Osteocyte (in vitro differentiated cells): ENCODE measurements at regions not wholly inside any gene's neighbourhood (a gene's known extent, or its start where the extent isn't known, plus 50 kb on each side); places are given as distances from the start of the nearest gene placed in this dataset.

Experiments
- DNase-seq: peaks from one replicate; pipeline ENCODE4 v3.0.0; 2021; ENCODE audit warnings: mixed read lengths; ENCODE audit not compliant: unreplicated experiment; ENCODE audit errors: extremely low spot score
- H3K27ac Mint-ChIP-seq: one replicate; pipeline ENCODE4 v1.8.0; 2021; ENCODE audit warnings: mild to moderate bottlenecking, mixed read lengths; ENCODE audit not compliant: unreplicated experiment
- H3K27me3 Mint-ChIP-seq: one replicate; pipeline ENCODE4 v1.8.0; 2021; ENCODE audit warnings: mixed read lengths; ENCODE audit not compliant: unreplicated experiment
- H3K36me3 Mint-ChIP-seq: one replicate; pipeline ENCODE4 v1.8.0; 2021; ENCODE audit warnings: mixed read lengths; ENCODE audit not compliant: unreplicated experiment
- H3K4me1 Mint-ChIP-seq: one replicate; pipeline ENCODE4 v1.8.0; 2021; ENCODE audit warnings: mixed read lengths; ENCODE audit not compliant: unreplicated experiment
- H3K4me3 Mint-ChIP-seq: one replicate; pipeline ENCODE4 v1.8.0; 2021; ENCODE audit warnings: mild to moderate bottlenecking, moderate library complexity, mixed read lengths; ENCODE audit not compliant: unreplicated experiment
- H3K9me3 Mint-ChIP-seq: one replicate; pipeline ENCODE4 v1.8.0; 2021; ENCODE audit warnings: mixed read lengths; ENCODE audit not compliant: unreplicated experiment
- TF ChIP-seq, protein P1 (sequence below): fragments of 200-600 bp; sonication (generic); IDR thresholded peaks from 2 replicates; pipeline ENCODE4 v1.5.0; 2021; ENCODE audit warnings: antibody characterized with exemption, mild to moderate bottlenecking, moderate library complexity

- H3K4me1 Mint-ChIP-seq: no peaks in the 10 kb centered on the region
- TF ChIP-seq, protein P1, sequence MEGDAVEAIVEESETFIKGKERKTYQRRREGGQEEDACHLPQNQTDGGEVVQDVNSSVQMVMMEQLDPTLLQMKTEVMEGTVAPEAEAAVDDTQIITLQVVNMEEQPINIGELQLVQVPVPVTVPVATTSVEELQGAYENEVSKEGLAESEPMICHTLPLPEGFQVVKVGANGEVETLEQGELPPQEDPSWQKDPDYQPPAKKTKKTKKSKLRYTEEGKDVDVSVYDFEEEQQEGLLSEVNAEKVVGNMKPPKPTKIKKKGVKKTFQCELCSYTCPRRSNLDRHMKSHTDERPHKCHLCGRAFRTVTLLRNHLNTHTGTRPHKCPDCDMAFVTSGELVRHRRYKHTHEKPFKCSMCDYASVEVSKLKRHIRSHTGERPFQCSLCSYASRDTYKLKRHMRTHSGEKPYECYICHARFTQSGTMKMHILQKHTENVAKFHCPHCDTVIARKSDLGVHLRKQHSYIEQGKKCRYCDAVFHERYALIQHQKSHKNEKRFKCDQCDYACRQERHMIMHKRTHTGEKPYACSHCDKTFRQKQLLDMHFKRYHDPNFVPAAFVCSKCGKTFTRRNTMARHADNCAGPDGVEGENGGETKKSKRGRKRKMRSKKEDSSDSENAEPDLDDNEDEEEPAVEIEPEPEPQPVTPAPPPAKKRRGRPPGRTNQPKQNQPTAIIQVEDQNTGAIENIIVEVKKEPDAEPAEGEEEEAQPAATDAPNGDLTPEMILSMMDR: no peak
- no peak for DNase-seq
- H3K27ac Mint-ChIP-seq: no peak overlapping the region
- no peaks in the 10 kb centered on the region for H3K9me3 Mint-ChIP-seq
- no peaks in the 10 kb centered on the region for H3K27me3 Mint-ChIP-seq
- no peak overlapping the region for H3K4me3 Mint-ChIP-seq
- H3K36me3 Mint-ChIP-seq: no peaks in the 10 kb centered on the region
Measured at GRCh38 chr4:36767596-36767995, 476.9 kb upstream of the NWD2 start.

GRCh38 chr4:36771411-36772153 is 473.0 kb upstream of the NWD2 start:
- H3K27me3 Mint-ChIP-seq: no peaks in the 10 kb centered on the region
- no peaks in the 10 kb centered on the region for H3K9me3 Mint-ChIP-seq
- H3K27ac Mint-ChIP-seq: no peak overlapping the region
- no peaks in the 10 kb centered on the region for H3K4me1 Mint-ChIP-seq
- no peak for DNase-seq
- no peaks in the 10 kb centered on the region for H3K36me3 Mint-ChIP-seq
- no peak overlapping the region for H3K4me3 Mint-ChIP-seq
- TF ChIP-seq, protein P1: no peak

- TF ChIP-seq, protein P1: no peak
- no peak for DNase-seq
- Mint-ChIP-seq H3K4me1 (no peaks in the 10 kb centered on the region), H3K9me3 (no peaks in the 10 kb centered on the region), H3K27me3 (no peaks in the 10 kb centered on the region), H3K4me3 (no peak overlapping the region), H3K27ac (no peak overlapping the region), H3K36me3 (no peaks in the 10 kb centered on the region)
Measured at GRCh38 chr4:36772154-36772516, 472.4 kb upstream of the NWD2 start.

DNA sequence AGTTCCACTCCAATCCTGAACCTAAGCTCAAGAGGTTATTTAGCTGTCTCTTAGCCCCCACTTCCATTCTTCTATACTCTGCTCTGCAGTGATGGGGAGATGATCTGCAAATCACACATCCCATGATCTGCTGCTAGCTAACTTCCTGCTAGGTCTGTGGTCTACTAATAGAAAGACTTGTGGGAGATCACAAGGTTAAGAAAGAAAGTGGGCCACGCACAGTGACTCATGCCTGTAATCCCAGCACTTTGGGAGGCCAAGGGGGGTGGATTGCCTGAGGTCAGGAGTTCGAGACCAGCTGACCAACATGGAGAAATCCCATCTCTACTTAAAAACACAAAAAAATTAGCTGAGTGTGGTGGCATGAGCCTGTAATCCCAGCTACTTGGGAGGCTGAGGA is 471.1 kb upstream of the NWD2 start:
- Mint-ChIP-seq H3K4me3 (no peak overlapping the region), H3K36me3 (no peaks in the 10 kb centered on the region), H3K27ac (no peak overlapping the region), H3K27me3 (no peaks in the 10 kb centered on the region), H3K4me1 (no peaks in the 10 kb centered on the region), H3K9me3 (peaks cover 5% of the 10 kb centered on the region)
- TF ChIP-seq, protein P1: no peak
- no peak for DNase-seq

DNA sequence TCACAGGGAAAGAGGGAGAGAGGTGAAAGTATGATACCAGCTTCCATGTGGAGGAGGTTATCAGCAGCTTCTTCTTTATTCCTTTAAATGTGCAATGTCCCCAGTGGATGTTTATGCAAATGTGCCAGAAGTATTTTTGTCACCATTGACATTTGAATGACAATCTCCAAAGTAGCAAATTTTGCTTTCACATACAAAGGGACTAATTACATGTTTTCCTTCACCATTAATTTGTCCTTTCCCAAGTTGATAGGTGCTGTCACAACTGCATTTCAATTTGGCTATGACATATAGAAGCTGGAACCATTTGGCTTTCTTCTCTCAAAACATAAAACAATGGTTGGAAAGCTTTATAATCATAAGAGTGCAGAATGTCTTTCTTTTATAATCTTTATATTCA is 469.0 kb upstream of the NWD2 start:
- no peaks in the 10 kb centered on the region for H3K36me3 Mint-ChIP-seq
- H3K27ac Mint-ChIP-seq: no peak overlapping the region
- TF ChIP-seq, protein P1: no peak
- no peaks in the 10 kb centered on the region for H3K27me3 Mint-ChIP-seq
- no peak for DNase-seq
- H3K4me1 Mint-ChIP-seq: no peaks in the 10 kb centered on the region
- peaks cover 5% of the 10 kb centered on the region for H3K9me3 Mint-ChIP-seq
- no peak overlapping the region for H3K4me3 Mint-ChIP-seq
